Glutamatergic neuron (in vitro differentiated cells): ENCODE measurements at regions not wholly inside any gene's neighbourhood (a gene's known extent, or its start where the extent isn't known, plus 50 kb on each side); places are given as distances from the start of the nearest gene placed in this dataset.

ENCODE experiments used
- DNase-seq: peaks from one replicate; pipeline ENCODE4 v3.0.0; 2022
- H3K27ac Mint-ChIP-seq: one replicate; pipeline ENCODE4 v1.8.0; 2020; ENCODE audit warnings: mild to moderate bottlenecking, mixed read lengths, inconsistent platforms; ENCODE audit not compliant: unreplicated experiment
- H3K27me3 Mint-ChIP-seq: one replicate; pipeline ENCODE4 v1.8.0; 2020; ENCODE audit warnings: mild to moderate bottlenecking, moderate library complexity, mixed read lengths, inconsistent platforms; ENCODE audit not compliant: unreplicated experiment
- H3K36me3 Mint-ChIP-seq: one replicate; pipeline ENCODE4 v1.8.0; 2020; ENCODE audit warnings: mild to moderate bottlenecking, mixed read lengths, inconsistent platforms; ENCODE audit not compliant: unreplicated experiment
- H3K4me1 Mint-ChIP-seq: one replicate; pipeline ENCODE4 v1.8.0; 2020; ENCODE audit warnings: mild to moderate bottlenecking, low read depth, mixed read lengths, inconsistent platforms; ENCODE audit not compliant: unreplicated experiment
- H3K4me3 Mint-ChIP-seq: one replicate; pipeline ENCODE4 v1.8.0; 2020; ENCODE audit warnings: mild to moderate bottlenecking, mixed read lengths, inconsistent platforms; ENCODE audit not compliant: unreplicated experiment
- H3K9me3 Mint-ChIP-seq: one replicate; pipeline ENCODE4 v1.8.0; 2020; ENCODE audit warnings: mild to moderate bottlenecking, moderate library complexity, mixed read lengths, inconsistent platforms; ENCODE audit not compliant: unreplicated experiment
- CTCF ChIP-seq: fragments of 200-600 bp; sonication (generic); IDR thresholded peaks from one replicate; pipeline ENCODE4 v1.5.0; 2021; ENCODE audit not compliant: partially characterized antibody, unreplicated experiment

DNA sequence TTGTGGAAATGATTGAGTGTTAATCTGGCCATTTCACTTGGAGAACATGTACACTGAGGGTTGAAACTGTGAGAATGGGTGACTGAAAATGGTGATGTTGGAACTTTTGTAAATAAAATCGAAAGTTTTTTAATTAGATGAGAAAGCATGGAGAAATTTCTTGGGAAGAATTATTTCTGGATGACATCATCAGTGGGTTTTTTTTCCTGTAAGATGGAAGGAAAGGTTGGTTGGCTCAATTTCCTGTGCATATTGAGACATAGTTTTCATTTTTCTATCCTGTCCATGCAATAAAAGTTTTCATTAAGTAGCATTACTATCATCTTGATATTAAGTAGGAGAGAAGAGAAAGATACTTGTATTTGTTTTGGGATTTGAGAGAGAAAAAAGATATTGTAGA, 120.6 kb upstream of the HTR2A start:
- no peaks in the 10 kb centered on the region for H3K4me1 Mint-ChIP-seq
- no peak for DNase-seq
- H3K27ac Mint-ChIP-seq = no peak overlapping the region
- TF ChIP-seq CTCF = no peak
- no peaks in the 10 kb centered on the region for H3K27me3 Mint-ChIP-seq
- no peak overlapping the region for H3K4me3 Mint-ChIP-seq
- H3K9me3 Mint-ChIP-seq = no peaks in the 10 kb centered on the region
- no peaks in the 10 kb centered on the region for H3K36me3 Mint-ChIP-seq

- no peaks in the 10 kb centered on the region for H3K36me3 Mint-ChIP-seq
- H3K27me3 Mint-ChIP-seq = no peaks in the 10 kb centered on the region
- peaks cover 4% of the 10 kb centered on the region for H3K4me1 Mint-ChIP-seq
- H3K27ac Mint-ChIP-seq = no peak overlapping the region
- no peak for DNase-seq
- TF ChIP-seq CTCF = no peak
- no peak overlapping the region for H3K4me3 Mint-ChIP-seq
- H3K9me3 Mint-ChIP-seq = no peaks in the 10 kb centered on the region
Observed at GRCh38 chr13:47008318-47008717, 111.5 kb upstream of the HTR2A start.

GRCh38 chr13:47005756-47006414, 109.0 kb upstream of the HTR2A start:
- Mint-ChIP-seq H3K36me3 (no peaks in the 10 kb centered on the region), H3K4me1 (peaks cover 11% of the 10 kb centered on the region), H3K4me3 (no peak overlapping the region), H3K27me3 (no peaks in the 10 kb centered on the region), H3K27ac (no peak overlapping the region), H3K9me3 (no peaks in the 10 kb centered on the region)
- TF ChIP-seq CTCF = no peak
- DNase-seq = no peak

DNA sequence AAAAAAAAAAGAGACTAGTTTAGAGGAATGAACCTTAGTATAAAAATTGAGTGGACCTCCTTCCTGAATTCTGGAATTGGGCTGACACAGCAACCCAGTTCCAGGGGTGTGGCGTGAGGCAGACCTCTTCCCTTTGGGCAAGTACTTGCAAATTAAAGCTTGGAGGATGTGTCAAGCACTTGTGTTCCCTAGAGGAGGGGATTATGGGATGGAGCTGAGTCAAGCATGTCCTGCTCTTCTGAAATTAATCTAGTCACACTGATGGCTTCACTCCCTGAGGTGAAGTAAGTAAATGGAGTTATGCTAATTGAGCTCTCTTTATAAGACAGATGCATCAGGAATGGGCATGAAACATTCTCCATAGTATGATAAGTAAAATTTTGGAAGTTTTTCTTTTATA, 107.7 kb upstream of the HTR2A start:
- Mint-ChIP-seq H3K27ac (no peak overlapping the region), H3K27me3 (no peaks in the 10 kb centered on the region), H3K4me1 (peaks cover 11% of the 10 kb centered on the region), H3K4me3 (no peak overlapping the region), H3K36me3 (no peaks in the 10 kb centered on the region), H3K9me3 (no peaks in the 10 kb centered on the region)
- DNase-seq = no peak
- no peak for TF ChIP-seq CTCF

- no peak for DNase-seq
- Mint-ChIP-seq H3K9me3 (no peaks in the 10 kb centered on the region), H3K27me3 (no peaks in the 10 kb centered on the region), H3K27ac (no peak overlapping the region), H3K4me3 (no peak overlapping the region), H3K4me1 (peaks cover 11% of the 10 kb centered on the region), H3K36me3 (no peaks in the 10 kb centered on the region)
- no peak for TF ChIP-seq CTCF
Observed at GRCh38 chr13:47004027-47004426, 107.2 kb upstream of the HTR2A start.
